ENCODE measurements at regions not wholly inside any gene's neighbourhood (a gene's known extent, or its start where the extent isn't known, plus 50 kb on each side); places are given as distances from the start of the nearest gene placed in this dataset.

GRCh38 chr16:64307431-64307830, 814.4 kb downstream of the CDH11 start:
- Histone ChIP-seq H3K4me3 (ENCODE audit: low read depth, low read length) (no peak overlapping the region), H3K36me3 (ENCODE audit: control insufficient read depth, insufficient read depth, low read length) (no peaks in the 10 kb centered on the region), H3K4me1 (no peaks in the 10 kb centered on the region), H3K27me3 (replicated peaks; ENCODE audit: control insufficient read depth, insufficient read depth, low read length) (no peaks in the 10 kb centered on the region), H3K9me3 (no peaks in the 10 kb centered on the region)
- Mint-ChIP-seq H3K9me3 (ENCODE audit: unreplicated experiment) (peaks cover 9% of the 10 kb centered on the region), H3K4me1 (ENCODE audit: low read depth, unreplicated experiment) (no peaks in the 10 kb centered on the region), H3K27me3 (ENCODE audit: insufficient read depth, unreplicated experiment) (no peaks in the 10 kb centered on the region), H3K4me3 (ENCODE audit: unreplicated experiment) (no peak overlapping the region), H3K27ac (ENCODE audit: unreplicated experiment) (no peak overlapping the region), H3K36me3 (ENCODE audit: insufficient read depth, unreplicated experiment) (no peaks in the 10 kb centered on the region)
- POLR2A ChIA-PET: no interaction called here
- TF ChIP-seq, protein P1, sequence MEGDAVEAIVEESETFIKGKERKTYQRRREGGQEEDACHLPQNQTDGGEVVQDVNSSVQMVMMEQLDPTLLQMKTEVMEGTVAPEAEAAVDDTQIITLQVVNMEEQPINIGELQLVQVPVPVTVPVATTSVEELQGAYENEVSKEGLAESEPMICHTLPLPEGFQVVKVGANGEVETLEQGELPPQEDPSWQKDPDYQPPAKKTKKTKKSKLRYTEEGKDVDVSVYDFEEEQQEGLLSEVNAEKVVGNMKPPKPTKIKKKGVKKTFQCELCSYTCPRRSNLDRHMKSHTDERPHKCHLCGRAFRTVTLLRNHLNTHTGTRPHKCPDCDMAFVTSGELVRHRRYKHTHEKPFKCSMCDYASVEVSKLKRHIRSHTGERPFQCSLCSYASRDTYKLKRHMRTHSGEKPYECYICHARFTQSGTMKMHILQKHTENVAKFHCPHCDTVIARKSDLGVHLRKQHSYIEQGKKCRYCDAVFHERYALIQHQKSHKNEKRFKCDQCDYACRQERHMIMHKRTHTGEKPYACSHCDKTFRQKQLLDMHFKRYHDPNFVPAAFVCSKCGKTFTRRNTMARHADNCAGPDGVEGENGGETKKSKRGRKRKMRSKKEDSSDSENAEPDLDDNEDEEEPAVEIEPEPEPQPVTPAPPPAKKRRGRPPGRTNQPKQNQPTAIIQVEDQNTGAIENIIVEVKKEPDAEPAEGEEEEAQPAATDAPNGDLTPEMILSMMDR (IDR thresholded peaks at IDR 0.05; ENCODE audit: insufficient read depth in 1 of 2, low read depth in 1 of 2, low read length in 1 of 2, severe bottlenecking in 1 of 2, unreplicated experiment in 1 of 2): no peak
- BruUV-seq (replicated peaks): no TSS peak
- CTCF ChIA-PET: no interaction called here
- DNase-seq: no peak
- intact Hi-C loops (cut with micrococcal nuclease; ENCODE audit: unreplicated experiment): no loop called here

DNA sequence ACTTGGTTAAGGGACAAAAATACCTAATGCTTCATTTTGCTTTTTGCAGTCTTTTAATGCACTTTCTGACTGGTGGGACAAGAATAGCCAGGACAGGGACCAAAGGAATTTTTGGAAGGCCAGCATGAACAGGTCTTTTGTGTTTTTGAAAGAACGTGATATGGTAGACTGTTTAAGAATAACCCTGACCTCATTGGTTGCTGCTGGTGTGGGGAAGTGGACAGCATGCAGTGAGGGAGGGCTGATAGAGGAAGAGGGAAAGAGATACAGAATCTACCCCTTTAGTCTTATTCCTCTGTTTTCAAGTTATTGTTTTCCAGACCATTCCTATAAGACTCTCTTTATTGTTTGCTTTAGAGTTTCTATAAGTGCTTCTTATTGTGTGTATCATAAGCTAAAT, 816.2 kb downstream of the CDH11 start:
- no TSS peak for BruUV-seq (replicated peaks)
- TF ChIP-seq, protein P1 (IDR thresholded peaks at IDR 0.05; ENCODE audit: insufficient read depth in 1 of 2, low read depth in 1 of 2, low read length in 1 of 2, severe bottlenecking in 1 of 2, unreplicated experiment in 1 of 2): no peak
- H3K27me3 ChIP-seq (replicated peaks; ENCODE audit: control insufficient read depth, insufficient read depth, low read length): no peaks in the 10 kb centered on the region
- H3K9me3 ChIP-seq: no peaks in the 10 kb centered on the region
- H3K4me1 ChIP-seq: no peaks in the 10 kb centered on the region
- CTCF ChIA-PET: no interaction called here
- Mint-ChIP-seq H3K36me3 (ENCODE audit: insufficient read depth, unreplicated experiment) (no peaks in the 10 kb centered on the region), H3K27ac (ENCODE audit: unreplicated experiment) (no peak overlapping the region), H3K4me1 (ENCODE audit: low read depth, unreplicated experiment) (no peaks in the 10 kb centered on the region), H3K27me3 (ENCODE audit: insufficient read depth, unreplicated experiment) (no peaks in the 10 kb centered on the region), H3K4me3 (ENCODE audit: unreplicated experiment) (no peak overlapping the region), H3K9me3 (ENCODE audit: unreplicated experiment) (peaks cover 9% of the 10 kb centered on the region)
- H3K4me3 ChIP-seq (ENCODE audit: low read depth, low read length): no peak overlapping the region
- DNase-seq: no peak
- no peaks in the 10 kb centered on the region for H3K36me3 ChIP-seq (ENCODE audit: control insufficient read depth, insufficient read depth, low read length)
- intact Hi-C loops (cut with micrococcal nuclease; ENCODE audit: unreplicated experiment): no loop called here
- POLR2A ChIA-PET: no interaction called here

GRCh38 chr16:64304951-64305350, 816.9 kb downstream of the CDH11 start:
- POLR2A ChIA-PET: no interaction called here

More at GRCh38 chr16:64304951-64305350, 816.9 kb downstream of the CDH11 start:
- Histone ChIP-seq H3K4me1 (no peaks in the 10 kb centered on the region), H3K27me3 (replicated peaks; ENCODE audit: control insufficient read depth, insufficient read depth, low read length) (no peaks in the 10 kb centered on the region), H3K9me3 (no peaks in the 10 kb centered on the region), H3K36me3 (ENCODE audit: control insufficient read depth, insufficient read depth, low read length) (no peaks in the 10 kb centered on the region), H3K4me3 (ENCODE audit: low read depth, low read length) (no peak overlapping the region)
- no peaks in the 10 kb centered on the region for H3K4me1 Mint-ChIP-seq (ENCODE audit: low read depth, unreplicated experiment)
- CTCF ChIA-PET: no interaction called here
- DNase-seq: no peak
- no peak overlapping the region for H3K27ac Mint-ChIP-seq (ENCODE audit: unreplicated experiment)
- no TSS peak for BruUV-seq (replicated peaks)
- TF ChIP-seq, protein P1 (IDR thresholded peaks at IDR 0.05; ENCODE audit: insufficient read depth in 1 of 2, low read depth in 1 of 2, low read length in 1 of 2, severe bottlenecking in 1 of 2, unreplicated experiment in 1 of 2): no peak
- intact Hi-C loops (cut with micrococcal nuclease; ENCODE audit: unreplicated experiment): no loop called here
- no peaks in the 10 kb centered on the region for H3K27me3 Mint-ChIP-seq (ENCODE audit: insufficient read depth, unreplicated experiment)
- H3K4me3 Mint-ChIP-seq (ENCODE audit: unreplicated experiment): no peak overlapping the region
- H3K9me3 Mint-ChIP-seq (ENCODE audit: unreplicated experiment): peaks cover 6% of the 10 kb centered on the region
- H3K36me3 Mint-ChIP-seq (ENCODE audit: insufficient read depth, unreplicated experiment): no peaks in the 10 kb centered on the region
